Liver (tissue), 3 donors: ENCODE measurements at regions not wholly inside any gene's neighbourhood (a gene's known extent, or its start where the extent isn't known, plus 50 kb on each side); places are given as distances from the start of the nearest gene placed in this dataset.

Source experiments
- HNF4A ChIP-seq, 2 donors: conservative IDR thresholded peaks; 2 replicates each; pipeline ENCODE4 v1.6.1; 2016; ENCODE audit warnings: antibody characterized with exemption in 2 of 2, mild to moderate bottlenecking in 2 of 2
- RAD21 ChIP-seq, 2 donors: IDR thresholded peaks; 2 replicates each; pipeline ENCODE4 v1.6.1; 2016; ENCODE audit warnings: antibody characterized with exemption in 2 of 2, mild to moderate bottlenecking in 2 of 2
- TAF1 ChIP-seq: conservative IDR thresholded peaks from 2 replicates; pipeline ENCODE4 v1.6.1; 2016; ENCODE audit warnings: antibody characterized with exemption, mild to moderate bottlenecking
- YY1 ChIP-seq: IDR thresholded peaks from 2 replicates; pipeline ENCODE4 v1.6.1; 2016; ENCODE audit warnings: antibody characterized with exemption, mild to moderate bottlenecking
- TF ChIP-seq, protein P1 (sequence below): fragments of 150-350 bp; IDR thresholded peaks from 2 replicates; pipeline ENCODE4 v1.5.1; 2017; ENCODE audit warnings: improper control_type of control experiment, low read depth, low read length; ENCODE audit not compliant: missing input control
- donor health status: healthy.
- donor health status: healthy.

DNA sequence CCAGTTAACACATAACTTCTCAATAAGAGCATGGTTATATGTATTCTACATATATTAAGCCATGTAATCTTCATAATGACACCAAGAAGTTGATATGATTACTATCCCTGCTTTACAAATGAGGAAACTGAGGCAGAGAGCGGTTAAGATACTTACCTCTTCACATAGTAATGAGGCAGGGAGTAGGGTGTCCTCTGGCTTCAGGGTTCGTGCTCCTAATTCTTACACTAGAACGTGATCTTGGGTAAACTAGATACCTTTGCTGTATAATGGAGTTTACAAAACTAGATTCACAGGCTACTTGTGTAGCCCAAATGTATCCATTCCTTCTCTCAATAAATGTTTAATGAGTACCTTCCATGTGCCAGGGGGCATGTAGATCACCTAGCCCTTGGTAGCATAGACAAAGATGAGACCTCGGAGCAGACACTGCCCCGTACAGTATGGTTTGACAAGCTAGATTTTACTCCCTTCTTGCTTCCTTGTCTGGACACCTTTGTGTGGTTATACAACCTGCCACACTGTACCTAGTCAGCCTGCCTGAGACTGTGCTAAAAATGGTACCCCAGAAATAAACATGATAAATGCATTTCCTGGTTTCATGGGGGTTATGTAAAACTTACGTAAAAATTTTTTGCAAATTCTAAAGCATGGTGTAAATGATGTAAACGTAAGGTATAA lies 991.8 kb downstream of the VRK1 start:
- TF ChIP-seq YY1 (no peak), TAF1 (no peak), RAD21 (IDR thresholded peaks at IDR 0.05) (no peak), HNF4A (conservative IDR thresholded peaks at IDR 0.05) (no peak)
- TF ChIP-seq, protein P1, sequence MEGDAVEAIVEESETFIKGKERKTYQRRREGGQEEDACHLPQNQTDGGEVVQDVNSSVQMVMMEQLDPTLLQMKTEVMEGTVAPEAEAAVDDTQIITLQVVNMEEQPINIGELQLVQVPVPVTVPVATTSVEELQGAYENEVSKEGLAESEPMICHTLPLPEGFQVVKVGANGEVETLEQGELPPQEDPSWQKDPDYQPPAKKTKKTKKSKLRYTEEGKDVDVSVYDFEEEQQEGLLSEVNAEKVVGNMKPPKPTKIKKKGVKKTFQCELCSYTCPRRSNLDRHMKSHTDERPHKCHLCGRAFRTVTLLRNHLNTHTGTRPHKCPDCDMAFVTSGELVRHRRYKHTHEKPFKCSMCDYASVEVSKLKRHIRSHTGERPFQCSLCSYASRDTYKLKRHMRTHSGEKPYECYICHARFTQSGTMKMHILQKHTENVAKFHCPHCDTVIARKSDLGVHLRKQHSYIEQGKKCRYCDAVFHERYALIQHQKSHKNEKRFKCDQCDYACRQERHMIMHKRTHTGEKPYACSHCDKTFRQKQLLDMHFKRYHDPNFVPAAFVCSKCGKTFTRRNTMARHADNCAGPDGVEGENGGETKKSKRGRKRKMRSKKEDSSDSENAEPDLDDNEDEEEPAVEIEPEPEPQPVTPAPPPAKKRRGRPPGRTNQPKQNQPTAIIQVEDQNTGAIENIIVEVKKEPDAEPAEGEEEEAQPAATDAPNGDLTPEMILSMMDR, result no peak
